Kidney (tissue), 13 donors: ENCODE measurements at regions not wholly inside any gene's neighbourhood (a gene's known extent, or its start where the extent isn't known, plus 50 kb on each side); places are given as distances from the start of the nearest gene placed in this dataset.

Experiments used
- DNase-seq, 5 donors: peaks; one replicate each; pipeline ENCODE4 v3.0.0-alpha.2; 2013 to 2020
- FAIRE-seq: peaks from 2 replicates; lab custom pipeline; 2012; peaks lifted over from hg19 to GRCh38; lab: Jason Lieb, UNC
- H3K27ac ChIP-seq, 2 donors: one replicate each; pipeline ENCODE4 v1.7.0; 2013; ENCODE audit warnings: low read depth in 2 of 2, low read length in 2 of 2, inconsistent platforms in 1 of 2
- H3K27me3 ChIP-seq: one replicate; pipeline ENCODE4 v1.7.1; 2013; ENCODE audit warnings: low read length, inconsistent platforms; ENCODE audit not compliant: control insufficient read depth, insufficient read depth
- H3K36me3 ChIP-seq, 3 donors: one replicate each; pipeline versions ENCODE4 v1.7.0 to v1.7.1; 2013; ENCODE audit warnings: low read length in 3 of 3, control low read depth in 1 of 3, inconsistent platforms in 1 of 3; ENCODE audit not compliant: insufficient read depth in 3 of 3, control insufficient read depth in 2 of 3
- H3K4me1 ChIP-seq, 3 donors: one replicate each; pipeline versions ENCODE4 v1.7.0 to v1.7.1; 2013; ENCODE audit warnings: low read length in 3 of 3, inconsistent platforms in 1 of 3, low read depth in 1 of 3; ENCODE audit not compliant: control insufficient read depth in 2 of 3, insufficient read depth in 2 of 3
- H3K4me3 ChIP-seq, 3 donors: one replicate each; pipeline versions ENCODE4 v1.7.0 to v1.8.1; 2013; ENCODE audit warnings: low read length in 3 of 3, control low read depth in 1 of 3, inconsistent platforms in 1 of 3
- H3K9ac ChIP-seq, 3 donors: one replicate each; pipeline versions ENCODE4 v1.7.0 to v1.7.1; 2013; ENCODE audit warnings: low read length in 3 of 3, control low read depth in 1 of 3, inconsistent platforms in 1 of 3
- H3K9me3 ChIP-seq, 3 donors: one replicate each; pipeline versions ENCODE4 v1.7.0 to v1.7.1; 2013; ENCODE audit warnings: low read length in 3 of 3, control low read depth in 1 of 3, inconsistent platforms in 1 of 3; ENCODE audit not compliant: control insufficient read depth in 2 of 3, insufficient read depth in 1 of 3
- CTCF ChIP-seq: IDR thresholded peaks from 3 replicates; pipeline ENCODE4 v1.5.1; 2012; ENCODE audit warnings: mild to moderate bottlenecking, moderate library complexity, borderline replicate concordance; ENCODE audit not compliant: insufficient read depth; ENCODE audit errors: extremely low read depth
- intact Hi-C: fragments of 100-400 bp; cut with DNase I; formaldehyde crosslinking; loops from one replicate; pipeline ENCODE4 v1.11.1; 2022
- donor health status: control.
- donor health status: control.
- donor health status: control.
- donor health status: control.
- donor health status: control.
- donor health status: DM: yes; HTN: yes; CAD: no.
- donor health status: Normal renal cell carcinoma (clear cell type).

DNA sequence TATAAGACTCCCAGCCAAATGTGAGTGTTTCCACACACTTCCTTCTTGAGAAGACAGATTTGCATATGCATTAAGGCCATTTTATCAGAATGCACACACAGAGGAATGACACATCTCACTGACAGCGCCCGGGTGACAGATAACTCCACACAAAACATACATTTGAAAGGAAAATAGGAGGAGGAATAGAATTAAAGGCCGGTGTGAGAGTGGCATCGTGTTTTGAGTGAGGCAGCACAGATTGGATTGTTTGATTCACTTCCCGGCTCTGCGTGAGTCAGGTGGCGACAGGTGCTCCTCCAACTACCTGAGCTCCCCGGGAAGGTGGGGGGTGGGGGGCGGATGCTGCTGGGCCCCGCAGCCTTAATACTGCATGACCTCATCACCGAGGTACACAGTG, 429.0 kb downstream of the TSHZ3 start:
- Histone ChIP-seq H3K36me3 (no peaks in the 10 kb centered on the region), H3K27me3 (no peaks in the 10 kb centered on the region), H3K4me1 (no peaks in the 10 kb centered on the region), H3K4me3 (no peak overlapping the region), H3K9ac (no peak overlapping the region), H3K9me3 (no peaks in the 10 kb centered on the region), H3K27ac (no peak overlapping the region)
- intact Hi-C loops, result no loop called here
- no peak for TF ChIP-seq CTCF
- DNase-seq (no peak), FAIRE-seq (no peak)

- Histone ChIP-seq H3K9me3 (no peaks in the 10 kb centered on the region), H3K27me3 (no peaks in the 10 kb centered on the region), H3K9ac (no peak overlapping the region), H3K36me3 (no peaks in the 10 kb centered on the region), H3K4me3 (no peak overlapping the region), H3K4me1 (no peaks in the 10 kb centered on the region), H3K27ac (no peak overlapping the region)
- FAIRE-seq (no peak), DNase-seq (no peak)
- no peak for TF ChIP-seq CTCF
- intact Hi-C loops, result no loop called here
Measured at GRCh38 chr19:30919737-30920136, 429.5 kb downstream of the TSHZ3 start.

- intact Hi-C loops, result no loop called here
- no peaks in the 10 kb centered on the region for H3K27me3 ChIP-seq
- FAIRE-seq (no peak), DNase-seq (no peak)
- no peak overlapping the region for H3K27ac ChIP-seq
- H3K4me3 ChIP-seq, result no peak overlapping the region
- H3K9ac ChIP-seq, result no peak overlapping the region
- no peaks in the 10 kb centered on the region for H3K4me1 ChIP-seq
- H3K36me3 ChIP-seq, result no peaks in the 10 kb centered on the region
- TF ChIP-seq CTCF, result no peak
- no peaks in the 10 kb centered on the region for H3K9me3 ChIP-seq
Measured at GRCh38 chr19:30916238-30916637, 433.0 kb downstream of the TSHZ3 start.

- Histone ChIP-seq H3K4me3 (no peak overlapping the region), H3K9ac (no peak overlapping the region), H3K9me3 (no peaks in the 10 kb centered on the region), H3K27ac (no peak overlapping the region), H3K36me3 (no peaks in the 10 kb centered on the region), H3K27me3 (no peaks in the 10 kb centered on the region), H3K4me1 (no peaks in the 10 kb centered on the region)
- intact Hi-C loops, result no loop called here
- DNase-seq (no peak), FAIRE-seq (no peak)
- TF ChIP-seq CTCF, result no peak
Measured at GRCh38 chr19:30911491-30911890, 437.7 kb downstream of the TSHZ3 start.
